Stimulated activated CD8-positive, alpha-beta memory T cell treated with anti-CD3 and anti-CD28 coated beads, Interleukin-15, amount 100 ng/mL, for 24 hours (primary cell): ENCODE measurements at regions not wholly inside any gene's neighbourhood (a gene's known extent, or its start where the extent isn't known, plus 50 kb on each side); places are given as distances from the start of the nearest gene placed in this dataset.

Experiments
- DNase-seq: peaks from one replicate; pipeline ENCODE4 v3.0.0-alpha.2; 2020; ENCODE audit warnings: low read depth

DNA sequence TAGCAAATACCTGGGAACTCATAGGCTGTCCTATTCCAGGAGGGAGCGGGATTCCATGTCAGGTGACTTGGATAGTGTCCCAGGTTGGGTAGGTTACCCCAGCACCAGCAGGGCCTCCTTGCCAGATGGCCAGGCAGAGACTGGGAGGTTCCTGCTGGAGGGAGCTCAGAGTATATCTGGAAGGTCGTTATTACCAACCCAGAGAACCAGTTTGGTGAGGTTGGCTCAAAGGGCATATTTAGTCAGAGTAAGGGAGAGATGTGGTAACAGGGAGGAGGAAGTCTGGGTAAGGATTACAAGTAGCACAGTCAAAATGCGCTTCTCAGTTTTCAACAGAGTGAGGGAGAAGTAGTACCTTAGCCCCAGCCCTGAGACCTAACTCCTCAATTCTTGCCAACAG, 53.3 kb upstream of the LNX1 start:
- no peak for DNase-seq
